H9 (cell line): ENCODE measurements at regions not wholly inside any gene's neighbourhood (a gene's known extent, or its start where the extent isn't known, plus 50 kb on each side); places are given as distances from the start of the nearest gene placed in this dataset.

Source experiments
- DNase-seq: peaks from one replicate; pipeline ENCODE4 v3.0.0-alpha.2; 2017
- H2AFZ ChIP-seq: one replicate; pipeline ENCODE4 v1.6.1; 2013; ENCODE audit warnings: mild to moderate bottlenecking, low read length, control low read depth, moderate library complexity
- H2AK5ac ChIP-seq: 2 replicates; pipeline ENCODE4 v1.6.1; 2013; ENCODE audit warnings: low read length, control low read depth, mixed read lengths; ENCODE audit not compliant: insufficient read length
- H2BK120ac ChIP-seq: one replicate; pipeline ENCODE4 v1.6.1; 2013; ENCODE audit warnings: low read depth, mild to moderate bottlenecking, low read length, control low read depth, inconsistent platforms; ENCODE audit not compliant: poor library complexity, severe bottlenecking
- H2BK12ac ChIP-seq: 2 replicates; pipeline ENCODE4 v1.6.1; 2013; ENCODE audit warnings: low read length, control low read depth, mixed read lengths, low read depth; ENCODE audit not compliant: insufficient read length
- H2BK15ac ChIP-seq: 2 replicates; pipeline ENCODE4 v1.6.1; 2013; ENCODE audit warnings: low read depth, low read length, control low read depth
- H2BK20ac ChIP-seq: one replicate; pipeline ENCODE4 v1.6.1; 2013; ENCODE audit warnings: low read depth, mild to moderate bottlenecking, low read length, control low read depth, inconsistent platforms; ENCODE audit not compliant: poor library complexity, severe bottlenecking
- H2BK5ac ChIP-seq: 2 replicates; pipeline ENCODE4 v1.6.1; 2013; ENCODE audit warnings: low read length, control low read depth, mixed read lengths; ENCODE audit not compliant: insufficient read length
- H3K14ac ChIP-seq: 2 replicates; pipeline ENCODE4 v1.6.1; 2013; ENCODE audit warnings: low read length, control low read depth; ENCODE audit not compliant: insufficient read depth
- H3K18ac ChIP-seq: 2 replicates; pipeline ENCODE4 v1.6.1; 2013; ENCODE audit warnings: low read depth, mild to moderate bottlenecking, mixed read lengths, low read length, control low read depth; ENCODE audit not compliant: insufficient read length
- H3K23ac ChIP-seq: 2 replicates; pipeline ENCODE4 v1.6.1; 2013; ENCODE audit warnings: low read length, control low read depth, mixed read lengths, low read depth; ENCODE audit not compliant: insufficient read length
- H3K23me2 ChIP-seq: 2 replicates; pipeline ENCODE4 v1.6.1; 2013; ENCODE audit warnings: low read depth, mild to moderate bottlenecking, mixed read lengths, low read length, control low read depth; ENCODE audit not compliant: insufficient read length, poor library complexity, severe bottlenecking
- H3K27ac ChIP-seq: 2 replicates; pipeline ENCODE4 v1.5.1; 2013; ENCODE audit warnings: low read length, control low read depth, mixed read lengths, low read depth; ENCODE audit not compliant: insufficient read length
- H3K27me3 ChIP-seq: 2 replicates; pipeline ENCODE4 v1.6.1; 2013; ENCODE audit warnings: low read length, control low read depth, inconsistent platforms; ENCODE audit not compliant: insufficient read depth
- H3K4ac ChIP-seq: 2 replicates; pipeline ENCODE4 v1.6.1; 2013; ENCODE audit warnings: low read depth, mild to moderate bottlenecking, control low read depth, inconsistent platforms, low read length, moderate library complexity
- H3K4me1 ChIP-seq: 2 replicates; pipeline ENCODE4 v1.6.1; 2013; ENCODE audit warnings: low read length, control low read depth, inconsistent platforms; ENCODE audit not compliant: insufficient read depth
- H3K4me2 ChIP-seq: 2 replicates; pipeline ENCODE4 v1.6.1; 2013; ENCODE audit warnings: low read length, control low read depth, mixed read lengths; ENCODE audit not compliant: insufficient read length, insufficient read depth
- H3K56ac ChIP-seq: 2 replicates; pipeline ENCODE4 v1.6.1; 2013; ENCODE audit warnings: low read depth, mild to moderate bottlenecking, mixed read lengths, low read length, control low read depth; ENCODE audit not compliant: insufficient read length
- H3K79me1 ChIP-seq: 2 replicates; pipeline ENCODE4 v1.6.1; 2013; ENCODE audit warnings: low read depth, mild to moderate bottlenecking, moderate library complexity, low read length, control low read depth, inconsistent platforms; ENCODE audit not compliant: insufficient read depth, poor library complexity, severe bottlenecking
- H3K79me2 ChIP-seq: 2 replicates; pipeline ENCODE4 v1.6.1; 2013; ENCODE audit warnings: low read length, control low read depth, inconsistent platforms; ENCODE audit not compliant: insufficient read depth
- H3K9ac ChIP-seq: 2 replicates; pipeline ENCODE4 v1.6.1; 2013; ENCODE audit warnings: low read length, control low read depth, mixed read lengths; ENCODE audit not compliant: insufficient read length; ENCODE audit errors: extremely low read depth
- H3K9me3 ChIP-seq: one replicate; pipeline ENCODE4 v1.6.1; 2013; ENCODE audit warnings: low read depth, low read length, inconsistent platforms; ENCODE audit not compliant: control insufficient read depth
- H3T11ph ChIP-seq: one replicate; pipeline ENCODE4 v1.6.1; 2013; ENCODE audit warnings: mild to moderate bottlenecking, low read length, control low read depth, inconsistent platforms
- H4K20me1 ChIP-seq: one replicate; pipeline ENCODE4 v1.6.1; 2013; ENCODE audit not compliant: control insufficient read depth, insufficient read length, insufficient read depth
- H4K5ac ChIP-seq: 2 replicates; pipeline ENCODE4 v1.6.1; 2013; ENCODE audit warnings: low read depth, mild to moderate bottlenecking, mixed read lengths, low read length, control low read depth; ENCODE audit not compliant: insufficient read length
- H4K8ac ChIP-seq: replicated peaks from 2 replicates; pipeline ENCODE4 v1.6.1; 2013; ENCODE audit warnings: low read length, control low read depth, mixed read lengths, low read depth; ENCODE audit not compliant: insufficient read length
- H4K91ac ChIP-seq: 2 replicates; pipeline ENCODE4 v1.6.1; 2013; ENCODE audit warnings: low read depth, mild to moderate bottlenecking, moderate library complexity, mixed read lengths, low read length, control low read depth; ENCODE audit not compliant: insufficient read length
- H3K27ac Mint-ChIP-seq, 3 experiments: 2 replicates in 2 of 3; 3 replicates in 1 of 3; pipeline ENCODE4 v1.8.0; 2020 to 2021; ENCODE audit warnings: mixed read lengths in 3 of 3, mild to moderate bottlenecking in 1 of 3, moderate library complexity in 1 of 3
- H3K27me3 Mint-ChIP-seq: 2 replicates; pipeline ENCODE4 v1.8.0; 2021; ENCODE audit warnings: low read depth, mild to moderate bottlenecking, moderate library complexity, mixed read lengths
- H3K36me3 Mint-ChIP-seq, 3 experiments: 2 replicates in 2 of 3; 3 replicates in 1 of 3; pipeline ENCODE4 v1.8.0; 2020 to 2021; ENCODE audit warnings: low read depth in 3 of 3, mixed read lengths in 3 of 3; ENCODE audit not compliant: insufficient read depth in 1 of 3
- H3K4me1 Mint-ChIP-seq, 2 experiments: 2 replicates each; pipeline ENCODE4 v1.8.0; 2020; ENCODE audit warnings: mixed read lengths in 2 of 2
- H3K4me3 Mint-ChIP-seq, 2 experiments: 2 replicates in 1 of 2; 3 replicates in 1 of 2; pipeline ENCODE4 v1.8.0; 2020 to 2021; ENCODE audit warnings: mild to moderate bottlenecking in 2 of 2, mixed read lengths in 2 of 2, moderate library complexity in 1 of 2
- H3K9me3 Mint-ChIP-seq, 2 experiments: 2 replicates in 1 of 2; 3 replicates in 1 of 2; pipeline ENCODE4 v1.8.0; 2020; ENCODE audit warnings: mild to moderate bottlenecking in 2 of 2, mixed read lengths in 2 of 2, moderate library complexity in 1 of 2
- CTCF ChIP-seq: fragments of 200-600 bp; sonication (generic); conservative IDR thresholded peaks from 3 replicates; pipeline ENCODE4 v1.8.0; 2021; ENCODE audit warnings: antibody characterized with exemption, mild to moderate bottlenecking

- no peaks in the 10 kb centered on the region for H3K79me2 ChIP-seq
- H3K27me3 ChIP-seq: no peaks in the 10 kb centered on the region
- H3K23ac ChIP-seq: no peak overlapping the region
- H3K27ac ChIP-seq: no peak overlapping the region
- H3K9ac ChIP-seq: no peak overlapping the region
- H2BK120ac ChIP-seq: no peak overlapping the region
- H3K9me3 ChIP-seq: no peaks in the 10 kb centered on the region
- no peaks in the 10 kb centered on the region for H3K4me1 ChIP-seq
- no peak overlapping the region for H3K14ac ChIP-seq
- peaks cover 2% of the 10 kb centered on the region for H3K27me3 Mint-ChIP-seq
- no peak overlapping the region for H2AK5ac ChIP-seq
- DNase-seq: no peak
- no peak overlapping the region for H2BK12ac ChIP-seq
- no peak overlapping the region for H2BK20ac ChIP-seq
- TF ChIP-seq CTCF: no peak
- H3K18ac ChIP-seq: no peak overlapping the region
- no peak overlapping the region for H4K8ac ChIP-seq
- H3K9me3 Mint-ChIP-seq: peaks cover 0 to 2% of the 10 kb centered on the region in 2 experiments; a peak in 1 of 5 replicates
- peaks cover 0 to 5% of the 10 kb centered on the region in 2 experiments; a peak in 2 of 4 replicates for H3K4me1 Mint-ChIP-seq
- no peaks in the 10 kb centered on the region for H3K79me1 ChIP-seq
- H3T11ph ChIP-seq: no peak overlapping the region
- no peak overlapping the region for H4K91ac ChIP-seq
- no peak overlapping the region for H2BK5ac ChIP-seq
- H3K56ac ChIP-seq: no peak overlapping the region
- no peaks in the 10 kb centered on the region for H4K20me1 ChIP-seq
- H3K4ac ChIP-seq: no peak overlapping the region
- no peaks in the 10 kb centered on the region; a peak in 2 of 7 replicates for H3K36me3 Mint-ChIP-seq
- no peak overlapping the region for H4K5ac ChIP-seq
- no peaks in the 10 kb centered on the region for H3K23me2 ChIP-seq
- H2AFZ ChIP-seq: no peak overlapping the region
- no peak overlapping the region for H3K4me2 ChIP-seq
- H3K27ac Mint-ChIP-seq: no peak overlapping the region
- H3K4me3 Mint-ChIP-seq: no peak overlapping the region
- H2BK15ac ChIP-seq: no peak overlapping the region
These were observed 327.6 kb downstream of the BRD1 start for GRCh38 chr22:49500076-49500460.
